ENCODE measurements at regions not wholly inside any gene's neighbourhood (a gene's known extent, or its start where the extent isn't known, plus 50 kb on each side); places are given as distances from the start of the nearest gene placed in this dataset.

GRCh38 chr10:69730251-69731156 lies 71.2 kb upstream of the COL13A1 start:
- intact Hi-C loops (cut with micrococcal nuclease; ENCODE audit: unreplicated experiment) = no loop called here
- Histone ChIP-seq H3K4me3 (ENCODE audit: low read depth, low read length, poor library complexity, severe bottlenecking) (no peak overlapping the region), H3K36me3 (ENCODE audit: insufficient read depth, low read length) (no peaks in the 10 kb centered on the region), H3K79me2 (ENCODE audit: insufficient read depth, low read depth, low read length) (no peaks in the 10 kb centered on the region), H4K20me1 (ENCODE audit: insufficient read depth, low read length) (no peaks in the 10 kb centered on the region), H3K4me2 (ENCODE audit: low read length) (no peak overlapping the region), H3K27ac (ENCODE audit: low read depth, low read length, poor library complexity, severe bottlenecking) (no peak overlapping the region), H3K4me1 (ENCODE audit: insufficient read depth, low read length, poor library complexity, severe bottlenecking) (peaks cover 8% of the 10 kb centered on the region), H2AFZ (ENCODE audit: low read length) (no peak overlapping the region), H3K9me3 (ENCODE audit: low read length) (no peaks in the 10 kb centered on the region), H3K9me2 (ENCODE audit: insufficient read depth, low read length) (no peaks in the 10 kb centered on the region)
- CTCF ChIA-PET (ENCODE audit: unreplicated experiment) = no interaction called here
- TF ChIP-seq EZH2phosphoT487 (IDR thresholded peaks at IDR 0.05; ENCODE audit: borderline replicate concordance, low read depth, low read length) (no peak), CTCF (conservative IDR thresholded peaks at IDR 0.05; ENCODE audit: low read length) (no peak)
- POLR2A ChIA-PET = no interaction called here
- BruUV-seq (replicated peaks) = no TSS peak
- no peak for DNase-seq (ENCODE audit: low spot score)

- Histone ChIP-seq H2AFZ (ENCODE audit: low read length) (no peak overlapping the region), H3K4me2 (ENCODE audit: low read length) (no peak overlapping the region), H4K20me1 (ENCODE audit: insufficient read depth, low read length) (no peaks in the 10 kb centered on the region), H3K4me3 (ENCODE audit: low read depth, low read length, poor library complexity, severe bottlenecking) (no peak overlapping the region), H3K36me3 (ENCODE audit: insufficient read depth, low read length) (no peaks in the 10 kb centered on the region), H3K27ac (ENCODE audit: low read depth, low read length, poor library complexity, severe bottlenecking) (no peak overlapping the region), H3K79me2 (ENCODE audit: insufficient read depth, low read depth, low read length) (no peaks in the 10 kb centered on the region), H3K4me1 (ENCODE audit: insufficient read depth, low read length, poor library complexity, severe bottlenecking) (peaks cover 8% of the 10 kb centered on the region), H3K9me3 (ENCODE audit: low read length) (no peaks in the 10 kb centered on the region), H3K9me2 (ENCODE audit: insufficient read depth, low read length) (no peaks in the 10 kb centered on the region)
- POLR2A ChIA-PET = no interaction called here
- CTCF ChIA-PET (ENCODE audit: unreplicated experiment) = no interaction called here
- TF ChIP-seq EZH2phosphoT487 (IDR thresholded peaks at IDR 0.05; ENCODE audit: borderline replicate concordance, low read depth, low read length) (no peak), CTCF (conservative IDR thresholded peaks at IDR 0.05; ENCODE audit: low read length) (no peak)
- intact Hi-C loops (cut with micrococcal nuclease; ENCODE audit: unreplicated experiment) = no loop called here
- no TSS peak for BruUV-seq (replicated peaks)
- no peak for DNase-seq (ENCODE audit: low spot score)
Observed at GRCh38 chr10:69731184-69731583, 70.5 kb upstream of the COL13A1 start.

GRCh38 chr10:69731698-69732097 lies 70.0 kb upstream of the COL13A1 start:
- no peak overlapping the region for H3K27ac ChIP-seq (ENCODE audit: low read depth, low read length, poor library complexity, severe bottlenecking)
- no peaks in the 10 kb centered on the region for H3K9me3 ChIP-seq (ENCODE audit: low read length)
- no peaks in the 10 kb centered on the region for H3K36me3 ChIP-seq (ENCODE audit: insufficient read depth, low read length)
- ChIA-PET POLR2A (no interaction called here), CTCF (ENCODE audit: unreplicated experiment) (no interaction called here)
- no peaks in the 10 kb centered on the region for H3K9me2 ChIP-seq (ENCODE audit: insufficient read depth, low read length)
- H4K20me1 ChIP-seq (ENCODE audit: insufficient read depth, low read length) = no peaks in the 10 kb centered on the region
- H3K79me2 ChIP-seq (ENCODE audit: insufficient read depth, low read depth, low read length) = no peaks in the 10 kb centered on the region
- no peak for DNase-seq (ENCODE audit: low spot score)
- no peak overlapping the region for H3K4me2 ChIP-seq (ENCODE audit: low read length)
- intact Hi-C loops (cut with micrococcal nuclease; ENCODE audit: unreplicated experiment) = no loop called here
- H3K4me3 ChIP-seq (ENCODE audit: low read depth, low read length, poor library complexity, severe bottlenecking) = no peak overlapping the region
- TF ChIP-seq CTCF (conservative IDR thresholded peaks at IDR 0.05; ENCODE audit: low read length) (no peak), EZH2phosphoT487 (IDR thresholded peaks at IDR 0.05; ENCODE audit: borderline replicate concordance, low read depth, low read length) (no peak)
- peaks cover 8% of the 10 kb centered on the region for H3K4me1 ChIP-seq (ENCODE audit: insufficient read depth, low read length, poor library complexity, severe bottlenecking)
- no peak overlapping the region for H2AFZ ChIP-seq (ENCODE audit: low read length)
- BruUV-seq (replicated peaks) = no TSS peak

All from OCI-LY7 (cell line).